ENCODE measurements at regions not wholly inside any gene's neighbourhood (a gene's known extent, or its start where the extent isn't known, plus 50 kb on each side); places are given as distances from the start of the nearest gene placed in this dataset.

DNA sequence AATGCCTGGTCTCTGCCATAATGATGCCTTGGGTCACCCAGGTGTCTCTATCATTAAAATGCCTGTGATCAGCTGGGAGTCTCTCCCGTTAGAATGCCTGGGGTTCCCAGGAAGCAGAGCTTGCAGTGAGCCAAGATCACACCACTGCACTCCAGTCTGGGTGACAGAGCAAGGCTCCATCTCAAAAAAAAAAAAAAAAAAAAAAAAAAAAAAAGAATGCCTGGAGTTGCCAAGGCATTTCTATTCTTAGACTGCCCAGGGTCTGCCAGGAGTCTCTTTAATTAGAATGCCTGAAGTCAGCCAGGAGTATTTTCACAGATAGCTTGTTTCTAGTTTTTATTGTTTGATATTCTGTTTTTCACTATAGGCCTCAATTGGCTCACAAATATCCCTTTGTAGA lies 1552.5 kb downstream of the UQCRFS1 start:
- TF ChIP-seq, protein P1, sequence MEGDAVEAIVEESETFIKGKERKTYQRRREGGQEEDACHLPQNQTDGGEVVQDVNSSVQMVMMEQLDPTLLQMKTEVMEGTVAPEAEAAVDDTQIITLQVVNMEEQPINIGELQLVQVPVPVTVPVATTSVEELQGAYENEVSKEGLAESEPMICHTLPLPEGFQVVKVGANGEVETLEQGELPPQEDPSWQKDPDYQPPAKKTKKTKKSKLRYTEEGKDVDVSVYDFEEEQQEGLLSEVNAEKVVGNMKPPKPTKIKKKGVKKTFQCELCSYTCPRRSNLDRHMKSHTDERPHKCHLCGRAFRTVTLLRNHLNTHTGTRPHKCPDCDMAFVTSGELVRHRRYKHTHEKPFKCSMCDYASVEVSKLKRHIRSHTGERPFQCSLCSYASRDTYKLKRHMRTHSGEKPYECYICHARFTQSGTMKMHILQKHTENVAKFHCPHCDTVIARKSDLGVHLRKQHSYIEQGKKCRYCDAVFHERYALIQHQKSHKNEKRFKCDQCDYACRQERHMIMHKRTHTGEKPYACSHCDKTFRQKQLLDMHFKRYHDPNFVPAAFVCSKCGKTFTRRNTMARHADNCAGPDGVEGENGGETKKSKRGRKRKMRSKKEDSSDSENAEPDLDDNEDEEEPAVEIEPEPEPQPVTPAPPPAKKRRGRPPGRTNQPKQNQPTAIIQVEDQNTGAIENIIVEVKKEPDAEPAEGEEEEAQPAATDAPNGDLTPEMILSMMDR (conservative IDR thresholded peaks at IDR 0.05; ENCODE audit: low read depth, low read length), result no peak
- TF ChIP-seq EZH2 (IDR thresholded peaks at IDR 0.05; ENCODE audit: borderline replicate concordance, low read depth, low read length, poor library complexity, severe bottlenecking), result no peak
- ChIA-PET POLR2A (ENCODE audit: low non-redundant PET) (no interaction called here), CTCF (no interaction called here)
- intact Hi-C loops (cut with micrococcal nuclease; ENCODE audit: unreplicated experiment), result no loop called here
- Histone ChIP-seq H3K4me1 (ENCODE audit: insufficient read depth, low read length, poor library complexity, severe bottlenecking) (no peaks in the 10 kb centered on the region), H3K9me3 (ENCODE audit: low read depth, low read length, poor library complexity, severe bottlenecking) (peaks cover 71% of the 10 kb centered on the region), H3K4me3 (ENCODE audit: low read depth, low read length, poor library complexity, severe bottlenecking) (no peak overlapping the region), H3K27me3 (replicated peaks; ENCODE audit: insufficient read depth, low read depth, low read length, poor library complexity) (no peaks in the 10 kb centered on the region), H3K36me3 (ENCODE audit: insufficient read depth, low read length, poor library complexity, severe bottlenecking) (no peaks in the 10 kb centered on the region), H3K27ac (ENCODE audit: low read depth, low read length, poor library complexity, severe bottlenecking) (no peak overlapping the region)
- no TSS peak for BruUV-seq (replicated peaks)
- no peak for DNase-seq (ENCODE audit: low spot score)

DNA sequence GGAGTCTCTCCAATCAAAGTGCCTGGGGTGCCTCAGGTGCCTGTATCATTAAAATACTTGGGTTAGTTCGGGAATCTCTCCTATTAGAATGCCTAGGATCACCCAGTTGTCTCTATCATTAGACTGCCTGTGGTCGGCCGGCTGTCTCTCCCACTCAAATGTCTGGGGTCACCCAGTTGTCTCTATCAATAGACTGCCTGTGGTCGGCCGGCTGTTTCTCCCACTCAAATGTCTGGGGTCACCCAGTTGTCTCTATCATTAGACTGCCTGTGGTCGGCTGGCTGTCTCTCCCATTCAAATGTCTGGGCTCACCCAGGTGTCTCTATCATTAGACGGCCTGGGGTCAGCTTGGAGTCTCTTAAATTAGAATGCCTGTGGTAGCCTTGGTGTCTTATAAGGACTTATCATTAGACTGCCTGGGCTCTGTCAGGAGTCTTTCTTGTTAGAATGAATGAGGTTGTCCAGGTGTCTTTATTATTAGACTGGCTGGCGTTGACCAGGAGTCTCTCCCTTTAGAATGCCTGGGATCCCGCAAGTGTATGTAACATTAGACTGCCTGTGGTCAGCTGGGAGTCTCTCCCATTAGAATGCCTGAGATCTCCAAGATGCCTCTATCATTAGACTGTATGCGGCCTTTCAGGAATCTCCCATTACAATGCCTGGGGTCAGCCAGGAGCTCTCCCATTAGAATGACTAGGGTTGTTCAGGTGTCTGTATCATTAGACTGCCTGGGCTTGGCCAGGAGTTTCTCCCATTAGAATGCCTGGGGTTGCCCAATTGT lies 1555.5 kb downstream of the UQCRFS1 start:
- TF ChIP-seq, protein P1 (conservative IDR thresholded peaks at IDR 0.05; ENCODE audit: low read depth, low read length), result no peak
- no peak for TF ChIP-seq EZH2 (IDR thresholded peaks at IDR 0.05; ENCODE audit: borderline replicate concordance, low read depth, low read length, poor library complexity, severe bottlenecking)
- Histone ChIP-seq H3K27ac (ENCODE audit: low read depth, low read length, poor library complexity, severe bottlenecking) (no peak overlapping the region), H3K9me3 (ENCODE audit: low read depth, low read length, poor library complexity, severe bottlenecking) (peaks cover 51% of the 10 kb centered on the region), H3K4me3 (ENCODE audit: low read depth, low read length, poor library complexity, severe bottlenecking) (no peak overlapping the region), H3K4me1 (ENCODE audit: insufficient read depth, low read length, poor library complexity, severe bottlenecking) (no peaks in the 10 kb centered on the region), H3K27me3 (replicated peaks; ENCODE audit: insufficient read depth, low read depth, low read length, poor library complexity) (no peaks in the 10 kb centered on the region), H3K36me3 (ENCODE audit: insufficient read depth, low read length, poor library complexity, severe bottlenecking) (no peaks in the 10 kb centered on the region)
- intact Hi-C loops (cut with micrococcal nuclease; ENCODE audit: unreplicated experiment), result no loop called here
- no TSS peak for BruUV-seq (replicated peaks)
- CTCF ChIA-PET, result no interaction called here
- DNase-seq (ENCODE audit: low spot score), result no peak
- POLR2A ChIA-PET (ENCODE audit: low non-redundant PET), result no interaction called here

DNA sequence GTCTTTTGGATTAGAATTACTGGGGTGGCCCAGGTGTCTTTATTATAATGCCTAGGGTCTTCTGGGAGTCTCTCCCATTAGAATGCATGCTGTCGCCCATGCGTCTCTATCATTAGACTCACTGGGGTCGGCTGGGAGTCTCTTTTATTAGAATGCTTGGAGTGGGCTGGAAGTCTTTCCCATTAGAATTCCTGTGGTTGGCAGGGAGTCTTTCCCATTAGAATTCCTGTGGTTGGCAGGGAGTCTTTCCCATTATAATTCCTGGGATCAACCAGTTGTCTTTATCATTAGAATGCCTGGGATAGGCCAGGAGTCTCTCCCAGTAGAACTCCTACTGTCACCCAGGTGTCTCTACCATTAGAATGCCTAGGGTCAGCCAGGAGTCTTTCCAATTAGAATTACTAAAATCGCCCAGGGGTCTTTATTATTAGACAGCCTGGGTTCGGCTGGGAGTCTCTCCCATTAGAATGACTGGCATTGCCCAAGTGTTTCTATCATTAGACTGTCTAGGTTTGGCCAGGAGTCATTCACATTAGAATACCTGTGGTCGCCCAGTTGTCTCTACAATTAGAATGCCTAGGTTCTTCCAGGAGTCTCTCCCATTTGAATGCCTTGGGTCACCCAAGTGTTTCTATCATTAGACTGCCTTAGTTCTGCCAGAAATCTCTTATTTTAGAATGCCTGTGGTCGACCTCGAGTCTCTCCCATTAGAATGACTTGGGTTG lies 1558.5 kb downstream of the UQCRFS1 start:
- Histone ChIP-seq H3K9me3 (ENCODE audit: low read depth, low read length, poor library complexity, severe bottlenecking) (peaks cover 51% of the 10 kb centered on the region), H3K4me3 (ENCODE audit: low read depth, low read length, poor library complexity, severe bottlenecking) (no peak overlapping the region), H3K27ac (ENCODE audit: low read depth, low read length, poor library complexity, severe bottlenecking) (no peak overlapping the region), H3K36me3 (ENCODE audit: insufficient read depth, low read length, poor library complexity, severe bottlenecking) (no peaks in the 10 kb centered on the region), H3K27me3 (replicated peaks; ENCODE audit: insufficient read depth, low read depth, low read length, poor library complexity) (no peaks in the 10 kb centered on the region), H3K4me1 (ENCODE audit: insufficient read depth, low read length, poor library complexity, severe bottlenecking) (no peaks in the 10 kb centered on the region)
- TF ChIP-seq, protein P1 (conservative IDR thresholded peaks at IDR 0.05; ENCODE audit: low read depth, low read length), result no peak
- TF ChIP-seq EZH2 (IDR thresholded peaks at IDR 0.05; ENCODE audit: borderline replicate concordance, low read depth, low read length, poor library complexity, severe bottlenecking), result no peak
- BruUV-seq (replicated peaks), result no TSS peak
- CTCF ChIA-PET, result no interaction called here
- DNase-seq (ENCODE audit: low spot score), result no peak
- intact Hi-C loops (cut with micrococcal nuclease; ENCODE audit: unreplicated experiment), result no loop called here
- POLR2A ChIA-PET (ENCODE audit: low non-redundant PET), result no interaction called here
